ENCODE measurements at regions not wholly inside any gene's neighbourhood (a gene's known extent, or its start where the extent isn't known, plus 50 kb on each side); places are given as distances from the start of the nearest gene placed in this dataset.

GRCh38 chr2:176388861-176389260, 119.6 kb downstream of the MTX2 start:
- no peaks in the 10 kb centered on the region for H3K36me3 Mint-ChIP-seq (ENCODE audit: low read depth)
- ChIA-PET POLR2A (no interaction called here), CTCF (no interaction called here)
- no peaks in the 10 kb centered on the region for H3K4me1 Mint-ChIP-seq
- intact Hi-C loops (cut with DNase I, micrococcal nuclease), result no loop called here
- no peak overlapping the region for H3K27ac Mint-ChIP-seq
- peaks cover 16% of the 10 kb centered on the region for H3K27me3 Mint-ChIP-seq
- DNase-seq (no peak), ATAC-seq (no peak)
- H3K9me3 Mint-ChIP-seq (ENCODE audit: low read depth), result no peaks in the 10 kb centered on the region
- no peak overlapping the region for H3K4me3 Mint-ChIP-seq

- Mint-ChIP-seq H3K4me1 (no peaks in the 10 kb centered on the region), H3K27ac (no peak overlapping the region), H3K27me3 (peaks cover 21% of the 10 kb centered on the region), H3K36me3 (ENCODE audit: low read depth) (no peaks in the 10 kb centered on the region), H3K4me3 (no peak overlapping the region), H3K9me3 (ENCODE audit: low read depth) (no peaks in the 10 kb centered on the region)
- POLR2A ChIA-PET, result no interaction called here
- intact Hi-C loops (cut with DNase I, micrococcal nuclease), result no loop called here
- ATAC-seq, result no peak
- DNase-seq, result no peak
- CTCF ChIA-PET, result no interaction called here
Observed at GRCh38 chr2:176390276-176391147, 121.3 kb downstream of the MTX2 start.

GRCh38 chr2:176391148-176391419, 121.8 kb downstream of the MTX2 start:
- ChIA-PET POLR2A (no interaction called here), CTCF (no interaction called here)
- peaks cover 18% of the 10 kb centered on the region for H3K27me3 Mint-ChIP-seq
- H3K36me3 Mint-ChIP-seq (ENCODE audit: low read depth), result no peaks in the 10 kb centered on the region
- no peaks in the 10 kb centered on the region for H3K9me3 Mint-ChIP-seq (ENCODE audit: low read depth)
- intact Hi-C loops (cut with DNase I, micrococcal nuclease), result no loop called here
- no peaks in the 10 kb centered on the region for H3K4me1 Mint-ChIP-seq
- ATAC-seq (no peak), DNase-seq (no peak)
- H3K4me3 Mint-ChIP-seq, result no peak overlapping the region
- no peak overlapping the region for H3K27ac Mint-ChIP-seq

- H3K36me3 Mint-ChIP-seq (ENCODE audit: low read depth), result no peaks in the 10 kb centered on the region
- no peak overlapping the region for H3K4me3 Mint-ChIP-seq
- intact Hi-C loops (cut with DNase I, micrococcal nuclease), result no loop called here
- ChIA-PET POLR2A (no interaction called here), CTCF (no interaction called here)
- no peak overlapping the region for H3K27ac Mint-ChIP-seq
- H3K9me3 Mint-ChIP-seq (ENCODE audit: low read depth), result no peaks in the 10 kb centered on the region
- DNase-seq (no peak), ATAC-seq (no peak)
- H3K27me3 Mint-ChIP-seq, result peaks cover 22% of the 10 kb centered on the region
- H3K4me1 Mint-ChIP-seq, result no peaks in the 10 kb centered on the region
Observed at GRCh38 chr2:176392249-176392648, 123.0 kb downstream of the MTX2 start.

GRCh38 chr2:176392744-176393414, 123.6 kb downstream of the MTX2 start:
- ATAC-seq, result no peak
- ChIA-PET POLR2A (no interaction called here), CTCF (no interaction called here)

GRCh38 chr2:176395273-176395854, 126.1 kb downstream of the MTX2 start:
- Mint-ChIP-seq H3K27me3 (peaks cover 18% of the 10 kb centered on the region), H3K27ac (no peak overlapping the region), H3K36me3 (ENCODE audit: low read depth) (no peaks in the 10 kb centered on the region), H3K4me1 (no peaks in the 10 kb centered on the region), H3K9me3 (ENCODE audit: low read depth) (no peaks in the 10 kb centered on the region), H3K4me3 (no peak overlapping the region)
- CTCF ChIA-PET, result no interaction called here
- POLR2A ChIA-PET, result no interaction called here
- intact Hi-C loops (cut with DNase I, micrococcal nuclease), result no loop called here
- DNase-seq, result no peak
- no peak for ATAC-seq

More at GRCh38 chr2:176392744-176393414, 123.6 kb downstream of the MTX2 start:
- intact Hi-C loops (cut with DNase I, micrococcal nuclease), result no loop called here
- Mint-ChIP-seq H3K4me1 (no peaks in the 10 kb centered on the region), H3K27ac (no peak overlapping the region), H3K4me3 (no peak overlapping the region), H3K9me3 (ENCODE audit: low read depth) (no peaks in the 10 kb centered on the region), H3K36me3 (ENCODE audit: low read depth) (no peaks in the 10 kb centered on the region), H3K27me3 (peaks cover 25% of the 10 kb centered on the region)
- no peak for DNase-seq

GRCh38 chr2:176398243-176399073, 129.2 kb downstream of the MTX2 start:
- intact Hi-C loops (cut with DNase I, micrococcal nuclease), result no loop called here
- Mint-ChIP-seq H3K36me3 (ENCODE audit: low read depth) (no peaks in the 10 kb centered on the region), H3K9me3 (ENCODE audit: low read depth) (no peaks in the 10 kb centered on the region), H3K4me1 (no peaks in the 10 kb centered on the region), H3K27ac (no peak overlapping the region), H3K4me3 (no peak overlapping the region), H3K27me3 (peaks cover 24% of the 10 kb centered on the region)
- ChIA-PET POLR2A (no interaction called here), CTCF (no interaction called here)
- ATAC-seq, result no peak
- DNase-seq, result no peak

- intact Hi-C loops (cut with DNase I, micrococcal nuclease), result no loop called here
- ATAC-seq, result no peak
Observed at GRCh38 chr2:176399074-176399598, 129.9 kb downstream of the MTX2 start.

GRCh38 chr2:176405477-176405876, 136.2 kb downstream of the MTX2 start:
- H3K27me3 Mint-ChIP-seq, result peaks cover 30% of the 10 kb centered on the region
- ATAC-seq, result no peak

More at GRCh38 chr2:176399074-176399598, 129.9 kb downstream of the MTX2 start:
- no peaks in the 10 kb centered on the region for H3K9me3 Mint-ChIP-seq (ENCODE audit: low read depth)
- ChIA-PET CTCF (no interaction called here), POLR2A (no interaction called here)
- no peak overlapping the region for H3K4me3 Mint-ChIP-seq
- no peaks in the 10 kb centered on the region for H3K36me3 Mint-ChIP-seq (ENCODE audit: low read depth)
- no peaks in the 10 kb centered on the region for H3K4me1 Mint-ChIP-seq
- DNase-seq, result no peak
- H3K27ac Mint-ChIP-seq, result no peak overlapping the region
- peaks cover 27% of the 10 kb centered on the region for H3K27me3 Mint-ChIP-seq

GRCh38 chr2:176407706-176408105, 138.5 kb downstream of the MTX2 start:
- no peaks in the 10 kb centered on the region for H3K9me3 Mint-ChIP-seq (ENCODE audit: low read depth)
- CTCF ChIA-PET, result no interaction called here
- H3K36me3 Mint-ChIP-seq (ENCODE audit: low read depth), result no peaks in the 10 kb centered on the region
- ATAC-seq (no peak), DNase-seq (no peak)
- H3K27me3 Mint-ChIP-seq, result peaks cover 33% of the 10 kb centered on the region
- no peak overlapping the region for H3K27ac Mint-ChIP-seq
- intact Hi-C loops (cut with DNase I, micrococcal nuclease), result no loop called here
- no peak overlapping the region for H3K4me3 Mint-ChIP-seq
- POLR2A ChIA-PET, result no interaction called here
- no peaks in the 10 kb centered on the region for H3K4me1 Mint-ChIP-seq

More at GRCh38 chr2:176405477-176405876, 136.2 kb downstream of the MTX2 start:
- POLR2A ChIA-PET, result no interaction called here
- CTCF ChIA-PET, result no interaction called here
- intact Hi-C loops (cut with DNase I, micrococcal nuclease), result no loop called here
- DNase-seq, result no peak
- Mint-ChIP-seq H3K4me3 (no peak overlapping the region), H3K36me3 (ENCODE audit: low read depth) (no peaks in the 10 kb centered on the region), H3K4me1 (no peaks in the 10 kb centered on the region), H3K27ac (no peak overlapping the region), H3K9me3 (ENCODE audit: low read depth) (no peaks in the 10 kb centered on the region)

GRCh38 chr2:176409671-176410070, 140.4 kb downstream of the MTX2 start:
- Mint-ChIP-seq H3K27me3 (peaks cover 32% of the 10 kb centered on the region), H3K4me3 (no peak overlapping the region), H3K27ac (no peak overlapping the region), H3K36me3 (ENCODE audit: low read depth) (no peaks in the 10 kb centered on the region), H3K4me1 (no peaks in the 10 kb centered on the region), H3K9me3 (ENCODE audit: low read depth) (no peaks in the 10 kb centered on the region)
- POLR2A ChIA-PET, result no interaction called here
- no peak for DNase-seq
- intact Hi-C loops (cut with DNase I, micrococcal nuclease), result loop anchor here in 1 of 2 experiments (1.0 kb wide), 1 partner anchor 9 kb away; no protein-coding TSS in a partner anchor
- ATAC-seq, result no peak
- CTCF ChIA-PET, result interaction anchor here (1.6 kb wide), 1 partner anchor 45 kb away, joined by 5 read pairs; no protein-coding TSS in a partner anchor

All from activated CD4-positive, alpha-beta T cell treated with anti-CD3 and anti-CD28 coated beads for 36 hours (primary cell).